Ovary (tissue), 3 donors: ENCODE measurements at regions not wholly inside any gene's neighbourhood (a gene's known extent, or its start where the extent isn't known, plus 50 kb on each side); places are given as distances from the start of the nearest gene placed in this dataset.

Experiments
- EP300 ChIP-seq: sonication (generic); formaldehyde crosslinking; IDR thresholded peaks from one replicate; pipeline ENCODE4 v1.6.1; 2017; ENCODE audit warnings: antibody characterized with exemption
- TF ChIP-seq, protein P1 (sequence below), 3 donors: fragments of 450-650 bp in 2 of 3; fragments of 200-600 bp in 1 of 3; IDR thresholded peaks; one replicate each; pipeline versions ENCODE4 v1.5.1 to v1.8.0; 2016 to 2022; ENCODE audit warnings: antibody characterized with exemption in 3 of 3, mild to moderate bottlenecking in 1 of 3
- donor health status: DM: no; HTN: no; CAD: no.

DNA sequence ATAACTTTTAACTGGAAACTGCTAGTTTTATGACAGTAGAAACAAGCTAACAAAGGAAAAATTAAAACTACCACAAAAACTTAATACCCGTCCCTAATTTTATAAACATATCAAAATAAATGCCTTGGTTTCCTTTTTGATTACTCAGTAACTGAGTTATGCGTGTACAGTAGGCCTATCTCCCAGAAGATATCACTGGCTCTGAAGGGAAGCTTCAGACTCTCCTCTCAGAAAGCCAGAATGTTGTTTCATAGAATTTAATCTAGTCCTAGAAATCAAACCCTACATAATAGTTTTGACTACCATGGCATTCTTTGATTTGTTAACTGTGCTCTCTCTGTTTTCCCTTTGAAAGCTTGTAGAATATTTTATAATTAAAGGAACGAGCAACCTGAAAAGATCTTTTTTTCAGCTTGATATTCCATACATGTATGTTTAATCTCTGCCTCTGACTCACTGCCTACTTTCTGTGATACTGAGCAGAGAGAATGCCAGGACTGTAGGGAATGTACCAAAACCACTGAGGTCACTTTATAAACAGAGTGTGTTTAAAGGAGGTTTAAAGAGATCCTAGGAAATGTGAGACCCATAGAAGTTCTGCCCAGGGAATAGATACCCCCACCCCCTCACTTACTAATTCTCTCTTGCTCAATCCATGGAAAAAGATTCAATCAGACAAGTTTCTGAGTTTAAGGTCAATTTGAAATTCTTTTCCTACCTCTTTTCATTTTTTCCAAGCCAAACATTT lies 311.5 kb downstream of the HDGFL1 start:
- TF ChIP-seq EP300, result no peak
- TF ChIP-seq, protein P1, sequence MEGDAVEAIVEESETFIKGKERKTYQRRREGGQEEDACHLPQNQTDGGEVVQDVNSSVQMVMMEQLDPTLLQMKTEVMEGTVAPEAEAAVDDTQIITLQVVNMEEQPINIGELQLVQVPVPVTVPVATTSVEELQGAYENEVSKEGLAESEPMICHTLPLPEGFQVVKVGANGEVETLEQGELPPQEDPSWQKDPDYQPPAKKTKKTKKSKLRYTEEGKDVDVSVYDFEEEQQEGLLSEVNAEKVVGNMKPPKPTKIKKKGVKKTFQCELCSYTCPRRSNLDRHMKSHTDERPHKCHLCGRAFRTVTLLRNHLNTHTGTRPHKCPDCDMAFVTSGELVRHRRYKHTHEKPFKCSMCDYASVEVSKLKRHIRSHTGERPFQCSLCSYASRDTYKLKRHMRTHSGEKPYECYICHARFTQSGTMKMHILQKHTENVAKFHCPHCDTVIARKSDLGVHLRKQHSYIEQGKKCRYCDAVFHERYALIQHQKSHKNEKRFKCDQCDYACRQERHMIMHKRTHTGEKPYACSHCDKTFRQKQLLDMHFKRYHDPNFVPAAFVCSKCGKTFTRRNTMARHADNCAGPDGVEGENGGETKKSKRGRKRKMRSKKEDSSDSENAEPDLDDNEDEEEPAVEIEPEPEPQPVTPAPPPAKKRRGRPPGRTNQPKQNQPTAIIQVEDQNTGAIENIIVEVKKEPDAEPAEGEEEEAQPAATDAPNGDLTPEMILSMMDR (IDR thresholded peaks at IDR 0.05), result no peak
